ENCODE measurements at regions not wholly inside any gene's neighbourhood (a gene's known extent, or its start where the extent isn't known, plus 50 kb on each side); places are given as distances from the start of the nearest gene placed in this dataset.

- no peak for DNase-seq
Measured at GRCh38 chr5:27700526-27700925, 662.1 kb upstream of the CDH9 start.

DNA sequence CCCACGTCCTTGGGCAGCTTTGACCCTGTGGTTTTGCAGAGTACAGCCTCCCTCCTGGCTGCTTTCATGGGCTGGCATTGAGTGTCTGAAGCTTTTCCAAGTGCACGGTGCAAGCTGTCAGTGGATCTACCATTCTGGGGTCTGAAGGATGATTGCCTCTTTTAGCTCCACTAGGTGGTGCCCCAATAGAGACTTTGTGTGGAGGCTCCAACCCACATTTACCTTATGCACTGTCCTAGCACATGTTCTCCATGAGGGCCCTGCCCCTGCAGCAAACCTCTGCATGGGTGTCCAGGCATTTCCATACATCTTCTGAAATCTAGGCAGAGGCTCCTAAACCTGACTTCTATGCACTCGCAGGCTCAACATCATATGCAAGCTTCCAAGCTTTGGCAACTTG lies 644.2 kb upstream of the CDH9 start:
- no peak for DNase-seq

GRCh38 chr5:27652505-27652904 lies 614.1 kb upstream of the CDH9 start:
- DNase-seq, result no peak

GRCh38 chr5:27639005-27639612 lies 600.7 kb upstream of the CDH9 start:
- DNase-seq, result no peak

GRCh38 chr5:27619982-27620381 lies 581.6 kb upstream of the CDH9 start:
- no peak for DNase-seq

- DNase-seq, result no peak
Measured at GRCh38 chr5:27612161-27612560, 573.8 kb upstream of the CDH9 start.

DNA sequence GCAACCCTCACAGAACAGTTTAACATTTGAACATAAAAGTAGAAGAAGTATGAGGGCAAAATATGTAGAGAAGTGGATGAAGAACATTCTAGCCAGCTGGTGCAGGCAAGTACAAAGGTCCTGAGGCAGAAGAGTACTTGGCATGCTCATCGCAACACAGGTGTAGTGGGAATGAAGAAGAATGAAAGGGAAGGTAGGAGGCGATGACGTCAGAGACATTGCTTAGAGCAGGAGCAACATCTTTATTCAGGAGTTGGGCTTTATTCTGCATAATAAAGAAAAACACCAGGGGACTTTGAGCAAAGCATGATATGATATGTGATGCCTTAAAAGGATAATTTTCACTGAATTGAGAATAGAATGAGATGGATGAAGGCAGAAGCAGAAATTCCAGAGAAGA lies 570.6 kb upstream of the CDH9 start:
- DNase-seq, result no peak

DNA sequence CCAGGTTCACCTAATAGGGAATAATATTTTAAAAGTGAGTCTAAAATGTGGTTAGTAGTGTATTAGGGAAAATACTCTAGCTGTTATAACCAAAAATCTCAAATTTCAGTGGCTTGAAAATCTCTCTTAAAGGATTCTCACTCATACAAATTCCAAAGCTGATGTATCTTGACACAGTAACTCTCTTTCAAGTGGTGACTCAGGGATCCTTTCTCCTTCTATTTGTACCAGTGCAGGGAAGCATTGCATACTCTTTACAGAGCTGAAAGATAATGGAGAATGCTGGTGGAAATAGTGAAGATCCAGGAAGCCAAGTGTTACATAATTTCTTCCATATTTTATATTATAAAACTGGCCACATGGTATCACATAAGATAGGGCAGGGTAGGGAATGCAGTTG lies 560.2 kb upstream of the CDH9 start:
- no peak for DNase-seq

GRCh38 chr5:27594141-27594540 lies 555.8 kb upstream of the CDH9 start:
- peak; percentile 35 for DNase-seq

GRCh38 chr5:27592231-27592630 lies 553.8 kb upstream of the CDH9 start:
- no peak for DNase-seq

- DNase-seq, result no peak
Measured at GRCh38 chr5:27590503-27590902, 552.1 kb upstream of the CDH9 start.

GRCh38 chr5:27578279-27578678 lies 539.9 kb upstream of the CDH9 start:
- no peak for DNase-seq

DNA sequence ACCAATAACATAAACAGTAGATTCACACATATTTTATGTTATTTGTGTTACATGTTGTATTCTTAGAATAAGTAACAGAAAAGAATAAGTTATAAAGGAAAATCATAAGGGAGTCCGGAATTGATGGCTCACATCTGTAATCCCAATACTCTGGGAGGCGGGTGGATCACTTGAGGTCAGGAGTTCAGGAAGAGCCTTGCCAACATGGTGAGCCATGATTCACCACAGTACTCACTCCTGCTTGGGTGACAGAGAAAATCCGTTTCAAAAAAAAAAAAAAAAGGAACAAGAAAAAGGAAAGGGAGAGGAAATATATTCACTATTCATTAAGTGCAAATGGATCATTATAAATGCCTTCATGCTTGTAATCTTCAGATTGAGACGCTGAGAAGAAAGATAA lies 533.3 kb upstream of the CDH9 start:
- DNase-seq, result no peak

- no peak for DNase-seq
Measured at GRCh38 chr5:27568811-27569210, 530.4 kb upstream of the CDH9 start.

DNA sequence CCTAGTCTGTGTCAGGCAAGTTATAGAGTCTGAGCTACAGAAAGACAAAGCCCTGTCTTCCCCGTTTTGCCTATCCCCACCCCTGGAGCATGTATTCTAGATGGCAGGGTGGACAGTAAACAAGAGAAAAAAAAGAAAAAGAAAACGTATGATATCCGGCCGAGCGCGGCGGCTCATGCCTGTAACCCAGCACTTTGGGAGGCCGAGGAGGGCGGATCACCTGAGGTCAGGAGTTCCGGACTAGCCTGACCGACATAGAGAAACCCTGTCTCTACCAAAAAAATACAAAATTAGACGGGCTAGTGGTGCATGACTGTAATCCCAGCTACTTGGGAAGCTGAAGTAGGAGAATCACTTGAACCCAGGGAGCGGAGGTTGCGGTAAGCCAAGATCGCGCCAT lies 523.0 kb upstream of the CDH9 start:
- no peak for DNase-seq

GRCh38 chr5:27548484-27548883 lies 510.1 kb upstream of the CDH9 start:
- DNase-seq, result no peak

DNA sequence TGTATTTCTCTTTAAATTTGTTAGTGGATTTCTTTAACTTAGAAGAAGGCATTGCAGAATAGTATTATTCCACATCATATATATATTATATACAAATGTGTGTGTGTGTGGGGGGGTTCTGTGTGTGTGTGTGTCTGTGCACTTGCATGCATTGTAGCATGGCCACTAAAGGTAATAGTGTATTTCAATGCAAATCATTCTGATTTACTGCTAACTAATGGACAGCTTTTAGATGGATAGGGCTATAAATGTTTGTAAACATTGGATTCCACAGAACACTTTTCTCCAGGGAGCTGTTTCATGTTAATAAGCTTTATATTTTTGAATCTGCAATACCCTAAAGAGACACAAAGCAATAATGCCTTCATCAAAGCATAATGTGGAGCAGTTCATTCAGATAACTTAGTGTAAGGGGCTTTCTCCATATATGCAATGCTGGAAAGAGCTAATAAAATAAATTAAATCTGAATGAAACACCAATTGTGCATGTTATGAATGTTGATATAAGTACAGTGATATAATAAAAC lies 496.7 kb upstream of the CDH9 start:
- DNase-seq, result no peak

DNA sequence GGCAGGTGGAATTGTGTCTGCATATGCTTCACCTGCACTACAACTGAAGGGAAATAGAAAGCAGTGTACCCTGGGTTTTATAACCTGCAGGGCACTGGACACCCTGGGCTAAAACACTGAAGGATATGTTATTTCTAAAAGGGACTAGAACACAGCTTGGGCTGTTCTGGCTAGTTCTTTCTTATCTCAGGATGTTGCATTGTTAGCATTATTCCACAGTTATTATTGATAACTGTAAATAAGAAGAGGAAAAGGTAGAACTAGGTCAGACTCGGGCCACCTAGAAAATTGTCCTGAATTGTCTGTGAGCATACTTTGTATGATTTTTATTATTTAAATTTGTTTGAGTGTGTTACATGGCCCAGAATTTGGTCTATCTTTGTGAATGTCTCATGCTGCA lies 493.9 kb upstream of the CDH9 start:
- no peak for DNase-seq

GRCh38 chr5:27524515-27524914 lies 486.1 kb upstream of the CDH9 start:
- DNase-seq, result no peak

DNA sequence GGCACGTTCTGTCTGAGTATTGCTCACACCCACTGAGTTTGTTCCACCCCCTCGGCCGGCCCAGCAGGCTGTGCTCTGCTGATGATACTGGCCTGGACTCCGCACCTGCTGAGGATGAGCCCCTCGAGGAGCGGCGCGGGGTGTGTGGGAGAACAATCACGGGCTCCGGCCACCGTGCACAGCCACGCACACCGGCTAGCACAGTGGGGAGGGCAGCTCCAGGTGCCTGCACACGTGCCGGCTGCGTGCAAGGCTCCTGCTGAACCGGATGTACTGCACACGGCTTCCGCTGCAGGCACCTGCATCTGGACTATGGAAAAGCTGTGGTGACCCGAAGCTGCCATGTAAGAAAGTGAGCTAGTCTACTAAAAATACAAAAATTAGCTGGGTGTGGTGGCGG lies 485.2 kb upstream of the CDH9 start:
- no peak for DNase-seq

DNA sequence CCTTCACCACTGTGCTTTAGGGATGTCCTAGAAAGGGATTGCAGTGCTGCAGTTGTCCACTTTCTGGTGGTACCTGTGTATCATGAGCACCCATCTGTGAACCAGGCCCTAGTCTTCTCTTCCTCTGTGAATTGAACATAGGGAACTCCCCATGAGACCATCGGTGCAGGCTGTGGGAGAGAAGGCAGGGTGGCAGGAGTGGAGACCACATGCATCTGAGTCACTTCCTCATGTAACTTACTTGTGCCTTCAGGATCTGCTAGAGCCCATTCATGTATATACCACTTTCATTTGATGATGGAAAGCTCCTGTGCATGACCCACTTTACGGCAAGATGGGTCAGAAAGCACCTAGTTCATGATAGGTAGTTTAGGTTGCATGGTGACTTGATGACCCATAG lies 478.1 kb upstream of the CDH9 start:
- no peak for DNase-seq

DNA sequence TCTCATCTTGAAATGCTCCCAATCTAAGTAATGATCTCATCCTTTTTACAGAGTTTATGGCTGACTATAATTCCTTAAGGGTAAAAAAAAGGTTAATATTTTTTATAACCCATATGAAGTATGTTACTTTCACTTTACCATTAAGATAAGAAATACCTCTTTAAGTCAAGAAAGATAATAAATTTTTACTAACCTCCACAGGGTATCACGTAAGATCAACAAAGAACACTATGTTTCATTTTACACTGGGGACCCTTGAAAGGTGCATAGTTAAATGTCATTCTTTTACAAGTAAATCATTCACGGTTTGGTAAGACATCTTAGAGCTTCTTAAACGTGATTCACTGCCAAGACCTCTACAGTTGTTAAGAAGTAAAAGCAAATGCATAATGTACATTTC lies 472.7 kb upstream of the CDH9 start:
- no peak for DNase-seq

GRCh38 chr5:27503813-27504212 lies 465.4 kb upstream of the CDH9 start:
- DNase-seq, result no peak

DNA sequence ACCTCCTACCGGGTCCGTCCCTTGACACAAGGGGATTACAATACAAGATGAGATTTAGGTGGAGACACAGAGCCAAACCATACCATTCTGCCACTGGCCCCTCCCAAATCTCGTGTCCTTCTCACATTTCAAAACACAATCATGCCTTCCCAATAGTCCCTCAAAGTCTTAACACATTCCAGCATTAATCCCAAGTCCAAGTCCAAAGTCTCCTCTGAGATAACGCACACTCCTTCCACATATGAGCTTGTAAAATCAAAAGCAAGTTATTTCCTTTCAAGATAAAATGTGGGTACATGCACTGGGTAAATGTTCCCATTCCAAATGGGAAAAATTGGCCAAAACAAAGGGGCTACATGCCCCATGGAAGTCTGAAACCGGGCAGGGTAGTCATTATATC lies 463.9 kb upstream of the CDH9 start:
- DNase-seq, result no peak

GRCh38 chr5:27497491-27497890 lies 459.1 kb upstream of the CDH9 start:
- no peak for DNase-seq

- peak; percentile 16 for DNase-seq
Measured at GRCh38 chr5:27494887-27495286, 456.5 kb upstream of the CDH9 start.

Measured in NCI-H1417 treated with DMSO at 0.1 percent for 48 hours (cell line).